GM10266 (cell line): ENCODE measurements at regions not wholly inside any gene's neighbourhood (a gene's known extent, or its start where the extent isn't known, plus 50 kb on each side); places are given as distances from the start of the nearest gene placed in this dataset.

ENCODE experiments used
- DNase-seq: peaks from one replicate; pipeline ENCODE4 v3.0.0; 2012; ENCODE audit errors: extremely low spot score
- TF ChIP-seq, protein P1 (sequence below): IDR thresholded peaks from 2 replicates; pipeline ENCODE4 v1.5.1; 2012; ENCODE audit warnings: mild to moderate bottlenecking, low read depth; ENCODE audit not compliant: control insufficient read depth, insufficient read depth; ENCODE audit errors: missing control alignments

DNA sequence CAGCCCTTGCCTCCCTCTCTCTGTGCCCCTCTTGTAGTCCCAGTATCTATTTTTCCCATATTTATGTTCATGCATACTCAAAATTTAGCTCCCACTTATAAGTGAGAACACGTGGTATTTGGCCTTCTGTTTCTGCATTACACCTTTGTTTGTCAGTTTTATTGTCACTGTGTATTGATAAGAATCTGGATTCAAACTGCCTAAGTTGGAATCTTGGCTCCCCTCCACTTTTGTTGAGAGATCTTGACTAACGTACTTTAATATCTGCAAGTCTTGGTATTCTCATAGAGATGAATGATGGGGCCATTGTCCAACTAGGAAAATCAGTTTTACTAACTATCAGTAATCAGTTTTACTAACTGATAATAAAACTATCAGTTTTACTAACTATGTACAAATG, 87.8 kb upstream of the PRMT6 start:
- TF ChIP-seq, protein P1, sequence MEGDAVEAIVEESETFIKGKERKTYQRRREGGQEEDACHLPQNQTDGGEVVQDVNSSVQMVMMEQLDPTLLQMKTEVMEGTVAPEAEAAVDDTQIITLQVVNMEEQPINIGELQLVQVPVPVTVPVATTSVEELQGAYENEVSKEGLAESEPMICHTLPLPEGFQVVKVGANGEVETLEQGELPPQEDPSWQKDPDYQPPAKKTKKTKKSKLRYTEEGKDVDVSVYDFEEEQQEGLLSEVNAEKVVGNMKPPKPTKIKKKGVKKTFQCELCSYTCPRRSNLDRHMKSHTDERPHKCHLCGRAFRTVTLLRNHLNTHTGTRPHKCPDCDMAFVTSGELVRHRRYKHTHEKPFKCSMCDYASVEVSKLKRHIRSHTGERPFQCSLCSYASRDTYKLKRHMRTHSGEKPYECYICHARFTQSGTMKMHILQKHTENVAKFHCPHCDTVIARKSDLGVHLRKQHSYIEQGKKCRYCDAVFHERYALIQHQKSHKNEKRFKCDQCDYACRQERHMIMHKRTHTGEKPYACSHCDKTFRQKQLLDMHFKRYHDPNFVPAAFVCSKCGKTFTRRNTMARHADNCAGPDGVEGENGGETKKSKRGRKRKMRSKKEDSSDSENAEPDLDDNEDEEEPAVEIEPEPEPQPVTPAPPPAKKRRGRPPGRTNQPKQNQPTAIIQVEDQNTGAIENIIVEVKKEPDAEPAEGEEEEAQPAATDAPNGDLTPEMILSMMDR, result no peak
- DNase-seq, result no peak

DNA sequence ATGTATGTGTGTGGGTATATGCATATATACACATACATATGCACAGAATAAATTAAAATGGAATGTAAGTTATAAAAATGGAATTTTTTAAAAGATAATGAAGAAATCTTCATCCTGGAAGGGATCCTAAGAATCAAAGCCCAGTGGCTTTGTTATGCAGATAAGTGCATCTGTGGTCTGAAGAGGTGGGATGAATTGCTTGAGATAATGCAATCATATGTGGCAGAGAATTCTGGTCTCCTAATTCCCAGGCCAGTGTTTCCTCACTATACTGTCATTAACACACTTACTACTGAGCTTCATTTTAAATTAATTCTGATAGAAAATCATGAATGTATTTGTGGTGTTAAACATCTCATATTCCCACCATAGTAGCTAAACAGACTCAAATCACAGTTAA, 86.7 kb upstream of the PRMT6 start:
- TF ChIP-seq, protein P1, result no peak
- DNase-seq, result no peak

- DNase-seq, result no peak
- TF ChIP-seq, protein P1, result no peak
These were observed 84.4 kb upstream of the PRMT6 start for GRCh38 chr1:106972074-106972473.

DNA sequence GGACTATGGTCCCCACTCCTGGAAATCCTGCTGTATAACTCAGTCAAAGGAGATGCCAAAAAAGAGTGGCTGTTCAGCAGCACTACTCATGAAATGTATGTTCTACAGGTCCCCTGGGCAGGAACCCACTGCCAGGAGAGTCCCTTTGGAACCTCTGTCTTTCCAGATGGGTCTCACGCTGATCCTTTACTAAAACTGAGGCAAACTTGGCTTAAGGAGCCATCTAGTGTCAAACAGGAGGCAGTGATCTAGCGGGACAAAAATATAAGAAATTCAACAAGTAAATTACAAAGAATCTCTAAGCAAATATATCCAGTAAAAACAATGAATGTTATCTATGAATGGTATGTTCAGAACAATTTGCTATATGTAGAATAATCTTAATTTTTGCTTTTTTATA, 80.5 kb upstream of the PRMT6 start:
- TF ChIP-seq, protein P1, result no peak
- no peak for DNase-seq

DNA sequence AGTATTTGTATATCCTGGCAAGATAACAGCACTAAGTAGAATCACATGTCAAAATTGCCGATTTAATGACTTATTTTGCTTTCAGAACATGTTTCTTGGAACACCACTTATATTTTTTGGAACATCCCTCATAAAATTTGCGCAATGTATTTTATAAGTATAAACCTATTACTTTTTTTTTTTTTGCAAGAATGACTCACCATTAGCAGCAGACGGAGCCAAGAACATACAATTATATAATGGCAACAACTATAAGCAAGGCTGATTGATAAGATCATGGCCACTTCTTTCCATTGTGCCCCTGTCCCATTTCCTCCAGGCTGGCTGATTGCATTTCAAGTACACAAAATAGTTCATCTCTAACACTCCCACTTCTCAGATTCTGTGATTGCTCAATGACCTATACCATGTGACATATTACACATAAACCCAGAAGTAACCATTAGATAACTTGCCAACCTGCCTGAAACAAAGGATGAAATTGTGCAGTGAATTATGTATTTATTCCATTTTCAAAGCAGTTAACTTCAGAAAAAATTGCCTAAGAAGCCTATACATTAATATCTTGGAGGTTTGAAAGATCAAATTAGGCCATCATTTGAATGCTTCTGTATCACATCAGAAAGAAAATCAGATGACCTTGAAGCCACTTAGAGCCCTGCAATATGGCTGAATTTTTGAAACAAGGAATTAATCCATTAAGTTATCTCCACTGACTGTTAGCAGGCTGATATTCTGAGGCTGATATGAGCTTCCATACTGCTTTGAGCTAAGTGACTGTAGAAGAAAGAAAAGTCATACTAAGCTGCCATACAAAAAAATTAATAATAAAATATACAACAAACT, 77.8 kb upstream of the PRMT6 start:
- no peak for DNase-seq
- TF ChIP-seq, protein P1, result no peak

- no peak for DNase-seq
- TF ChIP-seq, protein P1, result no peak
These were observed 77.1 kb upstream of the PRMT6 start for GRCh38 chr1:106979371-106979770.

GRCh38 chr1:106980121-106980520, 76.4 kb upstream of the PRMT6 start:
- no peak for DNase-seq
- TF ChIP-seq, protein P1, result no peak
